Left hindlimb (tissue), 1 donor: ENCODE measurements at regions not wholly inside any gene's neighbourhood (a gene's known extent, or its start where the extent isn't known, plus 50 kb on each side); places are given as distances from the start of the nearest gene placed in this dataset.
"Not testable (repeated sequence)": the region's sequence is repeated elsewhere in the genome, so short reads cannot be mapped to it uniquely, and the experiment has no call there.

ENCODE experiments used
- DNase-seq: peaks from one replicate; pipeline ENCODE4 v3.0.0-alpha.2; 2018

DNA sequence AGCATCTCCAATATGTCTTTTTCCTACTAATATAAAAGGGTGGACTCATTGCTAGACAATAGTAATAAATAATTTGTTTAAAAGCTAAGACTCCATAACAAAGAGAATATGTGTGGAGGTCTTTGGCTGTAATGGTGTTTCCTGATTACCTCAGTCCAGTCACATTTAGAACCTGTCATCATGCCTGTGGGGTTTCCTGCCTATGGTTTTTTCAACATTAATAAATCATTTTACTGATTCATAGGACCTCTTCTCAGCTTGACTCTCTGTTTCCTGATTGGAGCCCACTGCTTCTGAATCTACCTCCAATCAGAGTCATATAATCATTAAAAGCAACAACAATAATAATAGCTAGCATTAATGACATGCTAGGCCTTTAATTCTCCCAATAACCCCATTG is 52.4 kb upstream of the GNAI1 start:
- DNase-seq, result no peak

DNA sequence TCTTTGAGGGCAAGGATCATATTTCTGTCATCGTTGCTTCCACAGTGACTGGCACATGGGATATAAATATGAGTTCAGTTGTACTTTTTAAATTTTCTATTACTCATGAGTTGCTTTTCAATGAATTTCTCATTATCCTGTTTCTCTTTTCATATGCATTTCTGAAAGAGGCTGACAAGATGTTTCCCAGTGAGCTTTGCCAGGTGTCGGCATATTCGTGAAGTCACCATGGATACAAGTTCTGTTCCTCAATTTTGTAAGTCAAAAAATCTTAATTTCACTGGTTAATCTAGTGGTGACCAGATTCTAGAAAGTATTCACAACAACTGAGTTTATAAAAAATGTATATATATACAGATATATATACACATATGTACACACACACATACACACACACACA is 55.7 kb upstream of the GNAI1 start:
- no peak for DNase-seq

- DNase-seq, result no peak
Measured at GRCh38 chr7:80078159-80078731, 56.4 kb upstream of the GNAI1 start.

DNA sequence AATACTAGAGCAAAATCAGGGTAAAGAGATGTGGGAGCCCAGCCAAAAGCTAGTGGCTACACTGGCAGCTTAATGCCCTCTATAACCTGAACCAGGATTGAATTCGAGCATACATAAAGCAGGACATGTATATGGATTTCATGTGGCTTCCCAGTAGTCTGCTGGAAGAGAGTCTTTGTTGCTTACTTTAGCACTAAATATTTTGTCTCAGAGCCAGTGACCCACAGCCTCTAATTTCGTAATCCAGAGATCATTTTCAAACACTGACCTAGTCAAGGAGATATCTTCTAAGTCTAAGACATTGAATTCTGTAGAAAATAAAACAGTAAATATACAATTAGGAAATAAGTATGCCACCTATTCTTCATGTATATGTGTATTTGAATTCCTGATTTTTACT is 64.2 kb upstream of the GNAI1 start:
- no peak for DNase-seq

- no peak for DNase-seq
Measured at GRCh38 chr7:80066639-80067038, 68.0 kb upstream of the GNAI1 start.

GRCh38 chr7:80063834-80064233 is 70.8 kb upstream of the GNAI1 start:
- no peak for DNase-seq

DNA sequence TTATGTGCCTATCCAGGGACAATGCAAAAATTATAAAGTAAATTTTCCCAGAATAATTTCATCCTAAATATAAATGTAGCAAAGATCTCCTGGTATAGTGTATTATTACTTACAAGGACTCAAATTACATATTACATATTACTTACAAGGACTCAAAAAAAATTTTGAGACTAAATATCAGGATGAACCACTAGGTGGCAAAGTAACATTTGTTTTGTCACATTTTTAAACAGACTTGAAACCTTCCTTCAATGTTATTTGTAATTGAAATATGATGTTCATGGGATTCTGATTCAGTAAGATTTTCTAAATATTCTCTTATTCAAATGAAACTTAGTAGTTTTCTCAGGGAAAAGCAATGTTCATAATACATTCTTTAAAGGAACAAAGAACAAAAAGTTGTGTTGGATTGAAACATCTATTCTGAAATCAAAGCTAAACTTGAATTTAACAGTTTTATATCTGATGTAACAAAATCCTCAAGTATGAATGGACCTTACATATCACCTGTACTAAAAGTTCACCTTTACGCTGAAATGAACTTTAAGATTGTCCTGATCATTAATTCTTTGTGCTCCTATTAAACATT is 74.3 kb upstream of the GNAI1 start:
- no peak for DNase-seq

- no peak for DNase-seq
Measured at GRCh38 chr7:80057488-80057887, 77.1 kb upstream of the GNAI1 start.

DNA sequence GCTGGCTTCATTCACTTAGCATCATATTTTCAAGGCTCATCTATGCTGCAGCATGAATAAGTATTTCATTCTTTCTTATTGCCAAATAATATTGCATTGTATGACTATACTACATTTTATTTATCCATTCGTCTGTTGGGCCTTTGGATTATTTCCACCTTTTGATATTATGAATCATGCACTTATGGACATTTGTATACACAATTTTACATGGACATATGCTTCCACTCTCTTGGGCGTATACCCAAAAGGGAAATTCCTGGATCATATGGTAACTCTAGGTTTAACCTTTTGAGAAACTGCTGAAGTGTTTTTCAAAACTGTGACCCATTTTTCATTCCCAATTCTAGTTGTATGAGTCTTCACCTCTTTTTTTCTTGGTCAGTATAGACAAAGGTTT is 80.3 kb upstream of the GNAI1 start:
- no peak for DNase-seq

DNA sequence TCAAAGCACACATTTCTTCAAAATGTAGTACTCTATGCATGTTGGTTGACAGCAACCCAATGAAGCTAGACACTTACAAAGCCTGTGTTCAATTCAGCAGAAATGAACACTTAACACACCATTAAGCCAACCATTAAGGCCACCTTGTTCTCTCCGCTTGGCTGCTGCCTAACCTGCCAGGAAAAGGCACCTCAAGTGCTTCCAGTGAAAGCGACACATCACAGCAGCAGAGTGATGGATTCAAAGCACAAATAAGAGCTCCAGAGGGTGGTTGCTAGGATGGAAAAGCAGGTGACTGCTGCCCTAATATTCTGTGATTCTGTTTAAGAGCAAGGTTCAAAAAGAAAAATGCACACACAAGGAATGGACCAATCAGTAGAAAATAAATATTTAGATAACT is 81.5 kb upstream of the GNAI1 start:
- no peak for DNase-seq

- no peak for DNase-seq
Measured at GRCh38 chr7:80047856-80048459, 86.7 kb upstream of the GNAI1 start.

DNA sequence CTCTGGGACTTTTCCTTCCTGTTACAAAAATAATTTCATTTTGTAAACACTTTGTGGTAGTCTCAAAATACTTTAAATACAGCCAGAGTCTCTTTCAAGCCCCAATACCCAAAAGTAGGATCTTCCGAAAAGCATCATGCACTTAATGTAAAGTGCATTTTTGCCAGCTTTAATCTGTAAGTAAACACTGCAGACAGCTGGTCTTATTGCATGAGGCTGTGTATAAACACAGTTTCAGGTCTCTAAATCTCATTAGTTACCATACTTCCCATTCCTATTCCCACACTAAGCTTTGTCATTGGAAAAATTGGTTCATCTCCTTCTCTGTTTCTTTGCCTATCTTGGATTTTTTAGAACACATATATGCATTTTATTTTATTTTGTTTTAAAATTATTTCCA is 87.6 kb upstream of the GNAI1 start:
- no peak for DNase-seq

- DNase-seq, result no peak
Measured at GRCh38 chr7:80044796-80045195, 89.8 kb upstream of the GNAI1 start.

- no peak for DNase-seq
Measured at GRCh38 chr7:80040752-80041151, 93.9 kb upstream of the GNAI1 start.

DNA sequence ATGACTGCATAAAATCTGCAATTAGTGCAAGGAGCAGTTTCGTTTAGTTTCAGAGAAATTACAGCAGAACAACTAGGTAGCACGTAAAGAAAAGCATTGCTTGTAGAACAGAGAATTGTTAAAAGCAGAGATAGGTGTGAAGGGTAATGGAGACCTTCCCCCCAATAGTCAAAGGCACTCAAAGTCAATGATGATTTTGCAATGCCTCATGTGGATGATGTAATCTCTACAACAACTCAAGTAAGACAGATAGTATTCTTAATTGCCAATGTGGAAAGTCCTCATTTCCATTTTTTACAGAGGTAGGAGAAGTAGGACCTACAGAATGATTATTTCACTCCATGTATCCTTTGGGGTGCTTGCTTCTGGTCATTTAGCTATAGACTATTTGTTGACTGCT is 94.3 kb upstream of the GNAI1 start:
- DNase-seq, result no peak

DNA sequence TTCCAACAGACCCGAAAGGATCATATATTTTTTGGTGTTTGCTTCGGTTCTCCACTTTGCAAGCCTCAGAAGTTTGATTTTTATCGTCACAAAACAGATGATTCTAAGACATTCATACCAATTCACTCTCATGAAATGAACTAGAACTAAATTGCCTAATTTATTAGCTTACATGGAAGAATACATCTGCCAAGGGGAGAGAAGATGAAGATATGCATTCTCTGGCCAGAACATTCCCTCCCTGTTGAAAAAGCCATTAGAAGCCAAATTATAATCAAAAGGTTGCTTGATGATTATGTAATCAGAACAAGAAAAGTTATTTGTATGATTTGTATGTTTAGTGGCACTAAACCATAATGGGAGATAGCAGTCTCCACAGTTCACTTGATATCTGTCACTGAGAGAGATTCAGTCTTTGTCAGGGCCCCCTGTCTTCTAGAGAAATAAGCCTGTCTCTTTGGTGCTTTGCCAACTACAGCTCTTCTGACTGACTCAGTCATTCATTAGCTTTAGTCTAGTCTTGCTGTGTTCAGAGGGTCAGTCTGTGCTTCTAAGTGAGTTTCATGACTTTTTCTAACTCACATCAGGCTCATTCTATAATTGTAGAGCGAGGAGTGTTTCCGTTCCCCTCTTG is 95.3 kb upstream of the GNAI1 start:
- DNase-seq, result no peak

- no peak for DNase-seq
Measured at GRCh38 chr7:80037689-80038088, 96.9 kb upstream of the GNAI1 start.

GRCh38 chr7:80036107-80036506 is 98.5 kb upstream of the GNAI1 start:
- no peak for DNase-seq

- no peak for DNase-seq
Measured at GRCh38 chr7:80028717-80029116, 105.9 kb upstream of the GNAI1 start.

GRCh38 chr7:80027611-80028173 is 106.9 kb upstream of the GNAI1 start:
- no peak for DNase-seq

GRCh38 chr7:80026766-80027165 is 107.9 kb upstream of the GNAI1 start:
- DNase-seq, result no peak

- DNase-seq, result peak; percentile 43
Measured at GRCh38 chr7:80020277-80020676, 114.4 kb upstream of the GNAI1 start.

GRCh38 chr7:80019809-80020207 is 114.8 kb upstream of the GNAI1 start:
- DNase-seq, result not testable (repeated sequence)
